Heart left ventricle (tissue), 13 donors: ENCODE measurements at regions not wholly inside any gene's neighbourhood (a gene's known extent, or its start where the extent isn't known, plus 50 kb on each side); places are given as distances from the start of the nearest gene placed in this dataset.

Source experiments
- POLR2A ChIP-seq, 2 donors: fragments of 450-650 bp; IDR thresholded peaks; one replicate each; pipeline ENCODE4 v1.6.1; 2017; ENCODE audit warnings: antibody characterized with exemption in 2 of 2, mild to moderate bottlenecking in 2 of 2, moderate library complexity in 2 of 2
- TF ChIP-seq, protein P1 (sequence below), 12 donors: fragments of 200-600 bp; sonication (generic) in 4 of 12; IDR thresholded peaks; one replicate each; pipeline versions ENCODE4 v1.5.0 to v1.8.0; 2018 to 2022; ENCODE audit warnings: antibody characterized with exemption in 12 of 12, mild to moderate bottlenecking in 5 of 12
- donor health status: ischemic (EF 13 %, LVEDD 7.1; RV severe dilation, severe dysfunction).
- donor health status: DM: no; HTN: yes; CAD: no.
- donor health status: DM: no; HTN: no; CAD: no.
- donor health status: ischemic (EF 25% LVEDD 6.9; RV normal size, moderate dysfunction).
- donor health status: ischemic (EF 25% LVEDD 5.7; RV mildly dilated, moderate dysfunction).
- donor health status: ischemic (EF 35%, LVEDD 5.7; RV mildly dilated, moderate dysfunction).
- donor health status: nonischemic (EF 11% LVEDD 7.7; RV severe dilation, severe dysfunction).
- donor health status: DM: yes; HTN: yes; CAD: no.
- donor health status: PGD.
- donor health status: ischemic (EF 29% LVEDD 5.4; RV normal size, mild dysfunction).
- donor health status: nonischemic (EF 23%, LVEDD 6.1; RV moderate dilation, normal function).

DNA sequence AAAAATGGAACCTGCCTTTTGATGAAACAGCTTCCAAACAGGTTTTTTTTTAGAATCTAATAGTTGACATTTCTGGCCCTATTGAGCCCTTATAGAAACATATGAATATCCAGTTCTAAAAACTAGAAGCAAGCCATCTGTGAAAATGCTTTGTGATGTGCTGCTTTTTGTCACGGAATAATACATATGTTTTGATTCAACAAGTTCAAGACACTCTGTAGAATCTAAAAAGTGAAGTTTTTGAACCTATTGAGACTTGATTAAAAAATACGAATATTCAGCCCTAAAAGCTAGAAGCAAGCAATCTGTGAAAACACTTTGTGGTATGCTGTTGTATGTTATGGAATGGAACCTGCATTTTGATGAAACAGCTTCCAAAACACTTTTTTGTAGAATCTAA lies 106.7 kb upstream of the VPREB1 start:
- TF ChIP-seq, protein P1, sequence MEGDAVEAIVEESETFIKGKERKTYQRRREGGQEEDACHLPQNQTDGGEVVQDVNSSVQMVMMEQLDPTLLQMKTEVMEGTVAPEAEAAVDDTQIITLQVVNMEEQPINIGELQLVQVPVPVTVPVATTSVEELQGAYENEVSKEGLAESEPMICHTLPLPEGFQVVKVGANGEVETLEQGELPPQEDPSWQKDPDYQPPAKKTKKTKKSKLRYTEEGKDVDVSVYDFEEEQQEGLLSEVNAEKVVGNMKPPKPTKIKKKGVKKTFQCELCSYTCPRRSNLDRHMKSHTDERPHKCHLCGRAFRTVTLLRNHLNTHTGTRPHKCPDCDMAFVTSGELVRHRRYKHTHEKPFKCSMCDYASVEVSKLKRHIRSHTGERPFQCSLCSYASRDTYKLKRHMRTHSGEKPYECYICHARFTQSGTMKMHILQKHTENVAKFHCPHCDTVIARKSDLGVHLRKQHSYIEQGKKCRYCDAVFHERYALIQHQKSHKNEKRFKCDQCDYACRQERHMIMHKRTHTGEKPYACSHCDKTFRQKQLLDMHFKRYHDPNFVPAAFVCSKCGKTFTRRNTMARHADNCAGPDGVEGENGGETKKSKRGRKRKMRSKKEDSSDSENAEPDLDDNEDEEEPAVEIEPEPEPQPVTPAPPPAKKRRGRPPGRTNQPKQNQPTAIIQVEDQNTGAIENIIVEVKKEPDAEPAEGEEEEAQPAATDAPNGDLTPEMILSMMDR (IDR thresholded peaks at IDR 0.05), result no peak
- no peak for TF ChIP-seq POLR2A (IDR thresholded peaks at IDR 0.05)
